ENCODE measurements at regions not wholly inside any gene's neighbourhood (a gene's known extent, or its start where the extent isn't known, plus 50 kb on each side); places are given as distances from the start of the nearest gene placed in this dataset.

GRCh38 chr5:9781275-9781674, 151.1 kb upstream of the TAS2R1 start:
- TF ChIP-seq CTCF (IDR thresholded peaks at IDR 0.05; ENCODE audit: low read length) (no peak), EZH2 (IDR thresholded peaks at IDR 0.05; ENCODE audit: borderline replicate concordance, low read length) (no peak)
